Caco-2 (cell line): ENCODE measurements at regions not wholly inside any gene's neighbourhood (a gene's known extent, or its start where the extent isn't known, plus 50 kb on each side); places are given as distances from the start of the nearest gene placed in this dataset.

Experiments used
- BruUV-seq: library from RNA; stranded (reverse); fragments of 400-500 nt; replicated peaks from 2 replicates; lab custom pipeline; 2021; lab: Mats Ljungman, UMichigan
- CTCF ChIA-PET: fragments of 300-600 bp; sonication (Branson Sonifier 250); formaldehyde crosslinking; loops from one replicate; lab custom pipeline; 2022; ENCODE audit warnings: antibody characterized with exemption; lab: Charles Lee
- POLR2A ChIA-PET: fragments of 300-600 bp; sonication (Branson Sonifier 250); formaldehyde crosslinking; loops from one replicate; lab custom pipeline; 2022; ENCODE audit warnings: antibody characterized with exemption; lab: Charles Lee
- DNase-seq, 2 experiments: peaks; one replicate each; pipeline versions ENCODE4 v3.0.0 to v3.0.0-alpha.2; 2020 to 2022
- H3K27me3 ChIP-seq: replicated peaks from 2 replicates; pipeline ENCODE4 v1.6.0; 2011; ENCODE audit warnings: low read length; ENCODE audit not compliant: control insufficient read depth, insufficient read depth
- H3K36me3 ChIP-seq: 2 replicates; pipeline ENCODE4 v1.5.1; 2011; ENCODE audit warnings: low read length; ENCODE audit not compliant: control insufficient read depth, insufficient read depth
- H3K4me1 ChIP-seq: fragments of 250-450 bp; sonication (Bioruptor Pico); 2 replicates; pipeline ENCODE4 v1.5.1; 2020; ENCODE audit warnings: mild to moderate bottlenecking
- H3K4me3 ChIP-seq: 2 replicates; pipeline ENCODE4 v1.5.1; 2011; ENCODE audit warnings: low read depth, mild to moderate bottlenecking, control low read depth, low read length
- H3K9me3 ChIP-seq: fragments of 250-450 bp; sonication (Bioruptor Pico); 2 replicates; pipeline ENCODE4 v1.5.1; 2020; ENCODE audit warnings: mild to moderate bottlenecking, moderate library complexity
- H3K27ac Mint-ChIP-seq: one replicate; pipeline ENCODE4 v1.8.0; 2022; ENCODE audit warnings: mixed read lengths; ENCODE audit not compliant: unreplicated experiment
- H3K27me3 Mint-ChIP-seq: one replicate; pipeline ENCODE4 v1.8.0; 2022; ENCODE audit warnings: mixed read lengths; ENCODE audit not compliant: insufficient read depth, unreplicated experiment
- H3K36me3 Mint-ChIP-seq: one replicate; pipeline ENCODE4 v1.8.0; 2022; ENCODE audit warnings: mild to moderate bottlenecking, mixed read lengths; ENCODE audit not compliant: insufficient read depth, unreplicated experiment
- H3K4me1 Mint-ChIP-seq: one replicate; pipeline ENCODE4 v1.8.0; 2022; ENCODE audit warnings: low read depth, mixed read lengths; ENCODE audit not compliant: unreplicated experiment
- H3K4me3 Mint-ChIP-seq: one replicate; pipeline ENCODE4 v1.8.0; 2022; ENCODE audit warnings: mild to moderate bottlenecking, moderate library complexity, mixed read lengths; ENCODE audit not compliant: unreplicated experiment
- H3K9me3 Mint-ChIP-seq: one replicate; pipeline ENCODE4 v1.8.0; 2022; ENCODE audit warnings: mixed read lengths; ENCODE audit not compliant: unreplicated experiment
- CTCF ChIP-seq, 2 experiments: fragments of 200-600 bp in 1 of 2; IDR thresholded peaks; 1 replicate in 1 of 2; 2 replicates in 1 of 2; pipeline versions ENCODE4 v1.5.1 to v1.8.0; 2011 to 2022; ENCODE audit warnings: antibody characterized with exemption in 1 of 2, control low read depth in 1 of 2, inconsistent platforms in 1 of 2, low read depth in 1 of 2, low read length in 1 of 2, mild to moderate bottlenecking in 1 of 2, moderate library complexity in 1 of 2; ENCODE audit not compliant: insufficient read depth in 1 of 2, severe bottlenecking in 1 of 2, unreplicated experiment in 1 of 2
- intact Hi-C: fragments of 100-400 bp; cut with micrococcal nuclease; formaldehyde crosslinking; loops from one replicate; pipeline ENCODE4 v1.10.0; 2022; ENCODE audit not compliant: unreplicated experiment

- no peaks in the 10 kb centered on the region for H3K4me1 ChIP-seq
- no TSS peak for BruUV-seq
- Mint-ChIP-seq H3K4me3 (no peak overlapping the region), H3K27me3 (no peaks in the 10 kb centered on the region), H3K27ac (no peak overlapping the region), H3K4me1 (no peaks in the 10 kb centered on the region), H3K36me3 (no peaks in the 10 kb centered on the region), H3K9me3 (no peaks in the 10 kb centered on the region)
- no peak for TF ChIP-seq CTCF (IDR thresholded peaks at IDR 0.05; ENCODE audit: insufficient read depth in 1 of 2, low read depth in 1 of 2, low read length in 1 of 2, severe bottlenecking in 1 of 2, unreplicated experiment in 1 of 2)
- DNase-seq, result no peak
- intact Hi-C loops, result no loop called here
- H3K9me3 ChIP-seq, result no peaks in the 10 kb centered on the region
- H3K27me3 ChIP-seq, result no peaks in the 10 kb centered on the region
- no peak overlapping the region for H3K4me3 ChIP-seq
- CTCF ChIA-PET, result no interaction called here
- POLR2A ChIA-PET, result no interaction called here
- no peaks in the 10 kb centered on the region for H3K36me3 ChIP-seq
Measured at GRCh38 chr6:155542036-155542435, 86.4 kb upstream of the NOX3 start.

- H3K4me1 Mint-ChIP-seq, result no peaks in the 10 kb centered on the region
- no TSS peak for BruUV-seq
- DNase-seq, result no peak
- H3K27me3 Mint-ChIP-seq, result no peaks in the 10 kb centered on the region
- no peak for TF ChIP-seq CTCF (IDR thresholded peaks at IDR 0.05; ENCODE audit: insufficient read depth in 1 of 2, low read depth in 1 of 2, low read length in 1 of 2, severe bottlenecking in 1 of 2, unreplicated experiment in 1 of 2)
- no peak overlapping the region for H3K27ac Mint-ChIP-seq
- intact Hi-C loops, result no loop called here
- H3K36me3 Mint-ChIP-seq, result no peaks in the 10 kb centered on the region
- Histone ChIP-seq H3K9me3 (0 out of 2 replicates have a peak, but pooled peaks cover 10% of the 10 kb centered on the region), H3K4me3 (no peak overlapping the region), H3K27me3 (no peaks in the 10 kb centered on the region), H3K36me3 (no peaks in the 10 kb centered on the region), H3K4me1 (no peaks in the 10 kb centered on the region)
- CTCF ChIA-PET, result no interaction called here
- peaks cover 8% of the 10 kb centered on the region for H3K9me3 Mint-ChIP-seq
- POLR2A ChIA-PET, result no interaction called here
- no peak overlapping the region for H3K4me3 Mint-ChIP-seq
Measured at GRCh38 chr6:155538708-155539390, 83.2 kb upstream of the NOX3 start.

- no peaks in the 10 kb centered on the region for H3K27me3 Mint-ChIP-seq
- Histone ChIP-seq H3K4me3 (no peak overlapping the region), H3K4me1 (no peaks in the 10 kb centered on the region), H3K36me3 (no peaks in the 10 kb centered on the region), H3K9me3 (peaks cover 15% of the 10 kb centered on the region; the same call in 1 of the 2 replicates), H3K27me3 (no peaks in the 10 kb centered on the region)
- BruUV-seq, result no TSS peak
- H3K36me3 Mint-ChIP-seq, result no peaks in the 10 kb centered on the region
- POLR2A ChIA-PET, result no interaction called here
- H3K27ac Mint-ChIP-seq, result no peak overlapping the region
- DNase-seq, result no peak
- CTCF ChIA-PET, result interaction anchor here (0.7 kb wide), 1 partner anchor 185 kb away, joined by 6 read pairs; no protein-coding TSS in a partner anchor
- no peak for TF ChIP-seq CTCF (IDR thresholded peaks at IDR 0.05; ENCODE audit: insufficient read depth in 1 of 2, low read depth in 1 of 2, low read length in 1 of 2, severe bottlenecking in 1 of 2, unreplicated experiment in 1 of 2)
- H3K4me3 Mint-ChIP-seq, result no peak overlapping the region
- H3K9me3 Mint-ChIP-seq, result peaks cover 33% of the 10 kb centered on the region
- H3K4me1 Mint-ChIP-seq, result no peaks in the 10 kb centered on the region
- intact Hi-C loops, result no loop called here
Measured at GRCh38 chr6:155534678-155535077, 79.0 kb upstream of the NOX3 start.
